ENCODE measurements at regions not wholly inside any gene's neighbourhood (a gene's known extent, or its start where the extent isn't known, plus 50 kb on each side); places are given as distances from the start of the nearest gene placed in this dataset.

- TF ChIP-seq PRDM2 (tag by site-specific recombination; IDR thresholded peaks at IDR 0.05; ENCODE audit: borderline replicate concordance): no peak
- TF ChIP-seq MEIS1 (CRISPR knock-in tag; IDR thresholded peaks at IDR 0.05; ENCODE audit: borderline replicate concordance): no peak
- TF ChIP-seq ZNF274 (IDR thresholded peaks at IDR 0.05; ENCODE audit: low read length): no peak
- no peak for TF ChIP-seq ZNF274 (tag by site-specific recombination; IDR thresholded peaks at IDR 0.05; ENCODE audit: borderline replicate concordance)
- no peak for TF ChIP-seq KLF9 (tag by site-specific recombination; IDR thresholded peaks at IDR 0.05; ENCODE audit: low read depth)
- no peak for TF ChIP-seq ZNF121 (tag by site-specific recombination; IDR thresholded peaks at IDR 0.05)
- TF ChIP-seq ZNF768 (tag by site-specific recombination; IDR thresholded peaks at IDR 0.05): no peak
- TF ChIP-seq, protein P1, sequence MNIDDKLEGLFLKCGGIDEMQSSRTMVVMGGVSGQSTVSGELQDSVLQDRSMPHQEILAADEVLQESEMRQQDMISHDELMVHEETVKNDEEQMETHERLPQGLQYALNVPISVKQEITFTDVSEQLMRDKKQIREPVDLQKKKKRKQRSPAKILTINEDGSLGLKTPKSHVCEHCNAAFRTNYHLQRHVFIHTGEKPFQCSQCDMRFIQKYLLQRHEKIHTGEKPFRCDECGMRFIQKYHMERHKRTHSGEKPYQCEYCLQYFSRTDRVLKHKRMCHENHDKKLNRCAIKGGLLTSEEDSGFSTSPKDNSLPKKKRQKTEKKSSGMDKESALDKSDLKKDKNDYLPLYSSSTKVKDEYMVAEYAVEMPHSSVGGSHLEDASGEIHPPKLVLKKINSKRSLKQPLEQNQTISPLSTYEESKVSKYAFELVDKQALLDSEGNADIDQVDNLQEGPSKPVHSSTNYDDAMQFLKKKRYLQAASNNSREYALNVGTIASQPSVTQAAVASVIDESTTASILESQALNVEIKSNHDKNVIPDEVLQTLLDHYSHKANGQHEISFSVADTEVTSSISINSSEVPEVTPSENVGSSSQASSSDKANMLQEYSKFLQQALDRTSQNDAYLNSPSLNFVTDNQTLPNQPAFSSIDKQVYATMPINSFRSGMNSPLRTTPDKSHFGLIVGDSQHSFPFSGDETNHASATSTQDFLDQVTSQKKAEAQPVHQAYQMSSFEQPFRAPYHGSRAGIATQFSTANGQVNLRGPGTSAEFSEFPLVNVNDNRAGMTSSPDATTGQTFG (tag by site-specific recombination; IDR thresholded peaks at IDR 0.05; ENCODE audit: borderline replicate concordance): no peak
- TF ChIP-seq CTCF (tag by site-specific recombination; IDR thresholded peaks at IDR 0.05): no peak
- TF ChIP-seq ZNF311 (tag by site-specific recombination; IDR thresholded peaks at IDR 0.05; ENCODE audit: borderline replicate concordance): no peak
- TF ChIP-seq ZNF223 (tag by site-specific recombination; IDR thresholded peaks at IDR 0.05): no peak
- TF ChIP-seq ZNF362 (tag by site-specific recombination; IDR thresholded peaks at IDR 0.05): no peak
- no peak for TF ChIP-seq ZNF280D (tag by site-specific recombination; IDR thresholded peaks at IDR 0.05)
- TF ChIP-seq SP2 (tag by site-specific recombination; IDR thresholded peaks at IDR 0.05): no peak
Observed at GRCh38 chr3:87494264-87494663, 217.9 kb upstream of the POU1F1 start.

All from HEK293 (cell line).